HG02759 (cell line): ENCODE measurements at regions not wholly inside any gene's neighbourhood (a gene's known extent, or its start where the extent isn't known, plus 50 kb on each side); places are given as distances from the start of the nearest gene placed in this dataset.

Source experiments
- ATAC-seq: cut with Tn5 transposase; IDR thresholded peaks from one replicate; pipeline ENCODE4 v1.9.1; 2021; ENCODE audit warnings: mild to moderate bottlenecking, moderate library complexity; ENCODE audit not compliant: unreplicated experiment

- ATAC-seq = no peak
Measured at GRCh38 chr10:84076540-84077195, 62.6 kb upstream of the GHITM start.

- ATAC-seq = no peak
Measured at GRCh38 chr10:84077768-84078167, 61.5 kb upstream of the GHITM start.

GRCh38 chr10:84078771-84079170 is 60.5 kb upstream of the GHITM start:
- no peak for ATAC-seq

GRCh38 chr10:84084342-84084741 is 55.0 kb upstream of the GHITM start:
- no peak for ATAC-seq

- ATAC-seq = no peak
Measured at GRCh38 chr10:84087202-84087601, 52.1 kb upstream of the GHITM start.

- ATAC-seq = no peak
Measured at GRCh38 chr10:84088626-84089025, 50.7 kb upstream of the GHITM start.

- ATAC-seq = no peak
Measured at GRCh38 chr10:84089162-84089561, 50.1 kb upstream of the GHITM start.
